Esophagus (tissue), 2 donors: ENCODE measurements at regions not wholly inside any gene's neighbourhood (a gene's known extent, or its start where the extent isn't known, plus 50 kb on each side); places are given as distances from the start of the nearest gene placed in this dataset.

Source experiments
- H3K27ac ChIP-seq, 2 donors: one replicate each; pipeline ENCODE4 v1.5.1; 2013; ENCODE audit warnings: low read depth in 2 of 2, mild to moderate bottlenecking in 2 of 2, inconsistent platforms in 1 of 2, low read length in 1 of 2, moderate library complexity in 1 of 2
- H3K27me3 ChIP-seq, 2 donors: one replicate each; pipeline ENCODE4 v1.6.1; 2013; ENCODE audit warnings: low read length in 2 of 2, control low read depth in 1 of 2, mild to moderate bottlenecking in 1 of 2; ENCODE audit not compliant: insufficient read depth in 2 of 2, control insufficient read depth in 1 of 2
- H3K36me3 ChIP-seq, 2 donors: one replicate each; pipeline ENCODE4 v1.6.1; 2013; ENCODE audit warnings: low read length in 1 of 2; ENCODE audit not compliant: control insufficient read depth in 2 of 2, insufficient read depth in 2 of 2
- H3K4me1 ChIP-seq, 2 donors: one replicate each; pipeline ENCODE4 v1.6.1; 2013; ENCODE audit warnings: low read length in 1 of 2; ENCODE audit not compliant: control insufficient read depth in 2 of 2, insufficient read depth in 2 of 2
- H3K4me3 ChIP-seq, 2 donors: one replicate each; pipeline ENCODE4 v1.5.1; 2013; ENCODE audit warnings: low read length in 2 of 2, mild to moderate bottlenecking in 2 of 2, low read depth in 1 of 2, moderate library complexity in 1 of 2
- H3K9me3 ChIP-seq, 2 donors: one replicate each; pipeline ENCODE4 v1.6.1; 2013; ENCODE audit warnings: mild to moderate bottlenecking in 2 of 2, low read depth in 1 of 2, low read length in 1 of 2, moderate library complexity in 1 of 2; ENCODE audit not compliant: control insufficient read depth in 2 of 2, insufficient read depth in 1 of 2
- whole genome bisulfite sequencing, 2 donors: extraction: QIAGEN DNeasy Blood & Tissue Kit; methylation state at CpG; one replicate each; pipeline ENCODE4 v1.1.7; 2013; 5-methylcytosine and 5-hydroxymethylcytosine counted together
- donor health status: healthy with polysubstance abuse.
- donor health status: Bipolar disorder and iron deficiency.

GRCh38 chr6:98287876-98288275, 546.5 kb upstream of the POU3F2 start:
- no peak overlapping the region for H3K4me3 ChIP-seq
- no peak overlapping the region for H3K27ac ChIP-seq
- H3K36me3 ChIP-seq: no peaks in the 10 kb centered on the region
- 80% methylated on average over 3 of the region's 3 CpGs for WGBS, 2 donors
- no peaks in the 10 kb centered on the region for H3K9me3 ChIP-seq
- H3K4me1 ChIP-seq: no peaks in the 10 kb centered on the region
- no peaks in the 10 kb centered on the region for H3K27me3 ChIP-seq

- H3K9me3 ChIP-seq: no peaks in the 10 kb centered on the region
- no peaks in the 10 kb centered on the region for H3K4me1 ChIP-seq
- WGBS, 2 donors: 47 to 49% methylated on average over 3 of the region's 3 CpGs
- H3K27me3 ChIP-seq: no peaks in the 10 kb centered on the region
- no peaks in the 10 kb centered on the region for H3K36me3 ChIP-seq
- H3K4me3 ChIP-seq: no peak overlapping the region
- H3K27ac ChIP-seq: no peak overlapping the region
These were observed 541.6 kb upstream of the POU3F2 start for GRCh38 chr6:98292810-98293209.

GRCh38 chr6:98295515-98296175, 538.7 kb upstream of the POU3F2 start:
- Histone ChIP-seq H3K4me3 (no peak overlapping the region), H3K9me3 (no peaks in the 10 kb centered on the region), H3K27ac (no peak overlapping the region), H3K4me1 (no peaks in the 10 kb centered on the region), H3K36me3 (no peaks in the 10 kb centered on the region), H3K27me3 (no peaks in the 10 kb centered on the region)
- 37 to 38% methylated on average over 5 of the region's 5 CpGs for WGBS, 2 donors

- no peak overlapping the region for H3K4me3 ChIP-seq
- no peak overlapping the region for H3K27ac ChIP-seq
- 89 to 90% methylated on average over 4 of the region's 4 CpGs for WGBS, 2 donors
- no peaks in the 10 kb centered on the region for H3K9me3 ChIP-seq
- H3K36me3 ChIP-seq: no peaks in the 10 kb centered on the region
- no peaks in the 10 kb centered on the region for H3K4me1 ChIP-seq
- H3K27me3 ChIP-seq: no peaks in the 10 kb centered on the region
These were observed 525.8 kb upstream of the POU3F2 start for GRCh38 chr6:98308564-98308963.

GRCh38 chr6:98310443-98310842, 523.9 kb upstream of the POU3F2 start:
- no peak overlapping the region for H3K27ac ChIP-seq
- no peak overlapping the region for H3K4me3 ChIP-seq
- H3K9me3 ChIP-seq: no peaks in the 10 kb centered on the region
- WGBS, 2 donors: 51 to 54% methylated on average over 5 of the region's 5 CpGs
- H3K36me3 ChIP-seq: no peaks in the 10 kb centered on the region
- H3K4me1 ChIP-seq: no peaks in the 10 kb centered on the region
- no peaks in the 10 kb centered on the region for H3K27me3 ChIP-seq

GRCh38 chr6:98323605-98324004, 510.8 kb upstream of the POU3F2 start:
- 55 to 60% methylated on average over 3 of the region's 3 CpGs for WGBS, 2 donors

GRCh38 chr6:98324446-98324845, 509.9 kb upstream of the POU3F2 start:
- no peaks in the 10 kb centered on the region for H3K4me1 ChIP-seq
- no peaks in the 10 kb centered on the region for H3K27me3 ChIP-seq
- 24 to 39% methylated on average over 3 of the region's 3 CpGs for WGBS, 2 donors
- no peak overlapping the region for H3K27ac ChIP-seq
- H3K4me3 ChIP-seq: no peak overlapping the region
- no peaks in the 10 kb centered on the region for H3K9me3 ChIP-seq
- H3K36me3 ChIP-seq: no peaks in the 10 kb centered on the region

More at GRCh38 chr6:98323605-98324004, 510.8 kb upstream of the POU3F2 start:
- Histone ChIP-seq H3K4me1 (no peaks in the 10 kb centered on the region), H3K4me3 (no peak overlapping the region), H3K36me3 (no peaks in the 10 kb centered on the region), H3K9me3 (no peaks in the 10 kb centered on the region), H3K27me3 (no peaks in the 10 kb centered on the region), H3K27ac (no peak overlapping the region)

GRCh38 chr6:98325366-98325765, 509.0 kb upstream of the POU3F2 start:
- no peaks in the 10 kb centered on the region for H3K9me3 ChIP-seq
- no peaks in the 10 kb centered on the region for H3K27me3 ChIP-seq
- H3K4me1 ChIP-seq: no peaks in the 10 kb centered on the region
- H3K27ac ChIP-seq: no peak overlapping the region
- no peaks in the 10 kb centered on the region for H3K36me3 ChIP-seq
- 37 to 48% methylated on average over 1 of the region's 1 CpG for WGBS, 2 donors
- H3K4me3 ChIP-seq: no peak overlapping the region

GRCh38 chr6:98333273-98333672, 501.1 kb upstream of the POU3F2 start:
- Histone ChIP-seq H3K9me3 (no peaks in the 10 kb centered on the region), H3K27ac (no peak overlapping the region), H3K4me3 (no peak overlapping the region), H3K4me1 (no peaks in the 10 kb centered on the region), H3K36me3 (no peaks in the 10 kb centered on the region), H3K27me3 (no peaks in the 10 kb centered on the region)
- 64 to 73% methylated on average over 2 of the region's 2 CpGs for WGBS, 2 donors

GRCh38 chr6:98335594-98335993, 498.8 kb upstream of the POU3F2 start:
- Histone ChIP-seq H3K9me3 (no peaks in the 10 kb centered on the region), H3K27ac (no peak overlapping the region), H3K4me1 (no peaks in the 10 kb centered on the region), H3K36me3 (no peaks in the 10 kb centered on the region), H3K27me3 (no peaks in the 10 kb centered on the region), H3K4me3 (no peak overlapping the region)
